ENCODE measurements at regions not wholly inside any gene's neighbourhood (a gene's known extent, or its start where the extent isn't known, plus 50 kb on each side); places are given as distances from the start of the nearest gene placed in this dataset.

DNA sequence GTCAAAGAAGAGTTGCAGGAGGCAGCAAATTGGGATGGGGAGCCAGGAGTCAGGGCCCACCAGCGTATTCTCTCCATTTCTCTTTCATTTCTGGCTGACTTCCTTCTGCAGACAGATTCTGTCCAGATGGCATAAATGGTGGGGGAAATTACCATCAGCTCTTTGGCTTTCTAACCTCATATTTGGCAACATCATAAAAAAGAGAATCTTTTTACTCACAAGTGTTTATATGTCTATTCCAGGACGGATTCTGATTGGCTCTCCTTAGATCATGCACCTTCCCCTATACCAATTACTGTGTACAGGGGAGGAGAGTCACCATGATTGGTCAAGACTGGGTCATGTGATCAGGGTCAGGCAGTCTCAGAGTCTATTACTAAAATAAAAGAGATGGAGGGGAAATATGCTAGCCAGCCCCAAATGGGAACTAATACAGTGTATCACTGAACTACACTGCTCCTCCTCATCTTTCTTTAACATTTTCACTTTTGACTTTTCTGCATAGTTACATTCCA, 537.1 kb upstream of the EEF2KMT start:
- Histone ChIP-seq H3K14ac (replicated peaks; ENCODE audit: low read depth, low read length) (no peak overlapping the region), H4K8ac (ENCODE audit: low read depth in 2 of 2, low read length in 2 of 2) (no peak overlapping the region), H4K5ac (ENCODE audit: low read depth, low read length) (no peak overlapping the region), H2BK20ac (ENCODE audit: low read depth, low read length) (no peak overlapping the region), H3K4me1 (ENCODE audit: control insufficient read depth, insufficient read depth, low read length) (no peaks in the 10 kb centered on the region), H4K20me1 (ENCODE audit: insufficient read depth, low read length) (no peaks in the 10 kb centered on the region), H3K4me2 (ENCODE audit: low read depth, low read length) (no peak overlapping the region), H3K9ac (ENCODE audit: low read depth, low read length) (no peak overlapping the region), H3K36me3 (ENCODE audit: control insufficient read depth, insufficient read depth, low read length) (no peaks in the 10 kb centered on the region), H3K23ac (ENCODE audit: low read depth, low read length) (no peak overlapping the region), H4K91ac (ENCODE audit: insufficient read depth, low read depth, low read length) (no peak overlapping the region), H3K18ac (ENCODE audit: low read depth, low read length) (no peak overlapping the region), H3K27me3 (ENCODE audit: control insufficient read depth, insufficient read depth, low read length) (no peaks in the 10 kb centered on the region), H3K27ac (ENCODE audit: insufficient read depth, low read length) (no peak overlapping the region), H2AK5ac (ENCODE audit: low read depth, low read length) (no peak overlapping the region), H2AFZ (replicated peaks; ENCODE audit: low read length, poor library complexity) (no peak overlapping the region), H2BK15ac (ENCODE audit: low read depth, low read length) (no peak overlapping the region), H2BK5ac (ENCODE audit: low read depth, low read length, poor library complexity, severe bottlenecking) (no peak overlapping the region), H3K9me3 (ENCODE audit: control insufficient read depth, insufficient read depth, low read length) (peaks cover 13% of the 10 kb centered on the region), H3K56ac (ENCODE audit: extremely low read depth, insufficient read depth, low read length) (no peak overlapping the region), H3K79me1 (ENCODE audit: low read depth in 1 of 2, low read length in 2 of 2) (no peaks in the 10 kb centered on the region), H3K9me1 (ENCODE audit: insufficient read depth, low read length) (no peaks in the 10 kb centered on the region), H3K4me3 (ENCODE audit: insufficient read depth, low read depth, low read length) (no peak overlapping the region), H3K4ac (ENCODE audit: low read depth, low read length) (no peak overlapping the region), H2AK9ac (replicated peaks; ENCODE audit: low read depth, low read length, poor library complexity) (no peak overlapping the region), H2BK120ac (ENCODE audit: low read depth, low read length) (no peak overlapping the region)
- ATAC-seq (ENCODE audit: low read depth) (no peak), DNase-seq (no peak)
- POLR2A ChIA-PET (ENCODE audit: unreplicated experiment), result no interaction called here
- WGBS, 2 experiments (ENCODE audit: extremely low coverage in 2 of 2, insufficient read length in 1 of 2), result no CpG with 5 or more reads among the region's 2 CpGs
- in situ Hi-C loops (cut with MboI; ENCODE audit: low sequenced_read_pairs), result no loop called here
- dilution Hi-C loops (cut with HindIII; ENCODE audit: low sequenced_read_pairs, unreplicated experiment), result no loop called here
- no TSS peak for BruUV-seq (replicated peaks)
- no peak for TF ChIP-seq SMC3 (IDR thresholded peaks at IDR 0.05; ENCODE audit: low read depth, low read length)
- no peak for TF ChIP-seq CHD1 (IDR thresholded peaks at IDR 0.05; ENCODE audit: low read depth, low read length)
- no peak for TF ChIP-seq MAZ (IDR thresholded peaks at IDR 0.05; ENCODE audit: borderline replicate concordance, low read depth, low read length)
- TF ChIP-seq MXI1 (IDR thresholded peaks at IDR 0.05; ENCODE audit: borderline replicate concordance, low read depth, low read length), result no peak
- TF ChIP-seq POLR2A (IDR thresholded peaks at IDR 0.05; ENCODE audit: low read depth, low read length), result no peak
- TF ChIP-seq, protein P1, sequence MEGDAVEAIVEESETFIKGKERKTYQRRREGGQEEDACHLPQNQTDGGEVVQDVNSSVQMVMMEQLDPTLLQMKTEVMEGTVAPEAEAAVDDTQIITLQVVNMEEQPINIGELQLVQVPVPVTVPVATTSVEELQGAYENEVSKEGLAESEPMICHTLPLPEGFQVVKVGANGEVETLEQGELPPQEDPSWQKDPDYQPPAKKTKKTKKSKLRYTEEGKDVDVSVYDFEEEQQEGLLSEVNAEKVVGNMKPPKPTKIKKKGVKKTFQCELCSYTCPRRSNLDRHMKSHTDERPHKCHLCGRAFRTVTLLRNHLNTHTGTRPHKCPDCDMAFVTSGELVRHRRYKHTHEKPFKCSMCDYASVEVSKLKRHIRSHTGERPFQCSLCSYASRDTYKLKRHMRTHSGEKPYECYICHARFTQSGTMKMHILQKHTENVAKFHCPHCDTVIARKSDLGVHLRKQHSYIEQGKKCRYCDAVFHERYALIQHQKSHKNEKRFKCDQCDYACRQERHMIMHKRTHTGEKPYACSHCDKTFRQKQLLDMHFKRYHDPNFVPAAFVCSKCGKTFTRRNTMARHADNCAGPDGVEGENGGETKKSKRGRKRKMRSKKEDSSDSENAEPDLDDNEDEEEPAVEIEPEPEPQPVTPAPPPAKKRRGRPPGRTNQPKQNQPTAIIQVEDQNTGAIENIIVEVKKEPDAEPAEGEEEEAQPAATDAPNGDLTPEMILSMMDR (conservative IDR thresholded peaks at IDR 0.05; ENCODE audit: low read depth, low read length), result no peak
- no peak for TF ChIP-seq RAD21 (IDR thresholded peaks at IDR 0.05; ENCODE audit: low read length)
- no peak for TF ChIP-seq BHLHE40 (IDR thresholded peaks at IDR 0.05; ENCODE audit: low read depth, low read length)
- TF ChIP-seq, protein P2, sequence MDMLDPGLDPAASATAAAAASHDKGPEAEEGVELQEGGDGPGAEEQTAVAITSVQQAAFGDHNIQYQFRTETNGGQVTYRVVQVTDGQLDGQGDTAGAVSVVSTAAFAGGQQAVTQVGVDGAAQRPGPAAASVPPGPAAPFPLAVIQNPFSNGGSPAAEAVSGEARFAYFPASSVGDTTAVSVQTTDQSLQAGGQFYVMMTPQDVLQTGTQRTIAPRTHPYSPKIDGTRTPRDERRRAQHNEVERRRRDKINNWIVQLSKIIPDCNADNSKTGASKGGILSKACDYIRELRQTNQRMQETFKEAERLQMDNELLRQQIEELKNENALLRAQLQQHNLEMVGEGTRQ (IDR thresholded peaks at IDR 0.05; ENCODE audit: low read depth, low read length), result no peak
- TF ChIP-seq RFX5 (IDR thresholded peaks at IDR 0.05; ENCODE audit: low read depth, low read length), result no peak
- no peak for TF ChIP-seq FOS (IDR thresholded peaks at IDR 0.05; ENCODE audit: low read depth, low read length)
- TF ChIP-seq CEBPB (IDR thresholded peaks at IDR 0.05; ENCODE audit: low read depth, low read length), result no peak
- TF ChIP-seq RCOR1 (IDR thresholded peaks at IDR 0.05; ENCODE audit: insufficient replicate concordance, low read length), result no peak
- TF ChIP-seq MAFK (IDR thresholded peaks at IDR 0.05; ENCODE audit: low read depth, low read length), result no peak
- no peak for TF ChIP-seq NFE2L2 (IDR thresholded peaks at IDR 0.05; ENCODE audit: low read depth, low read length)
- TF ChIP-seq, protein P3, sequence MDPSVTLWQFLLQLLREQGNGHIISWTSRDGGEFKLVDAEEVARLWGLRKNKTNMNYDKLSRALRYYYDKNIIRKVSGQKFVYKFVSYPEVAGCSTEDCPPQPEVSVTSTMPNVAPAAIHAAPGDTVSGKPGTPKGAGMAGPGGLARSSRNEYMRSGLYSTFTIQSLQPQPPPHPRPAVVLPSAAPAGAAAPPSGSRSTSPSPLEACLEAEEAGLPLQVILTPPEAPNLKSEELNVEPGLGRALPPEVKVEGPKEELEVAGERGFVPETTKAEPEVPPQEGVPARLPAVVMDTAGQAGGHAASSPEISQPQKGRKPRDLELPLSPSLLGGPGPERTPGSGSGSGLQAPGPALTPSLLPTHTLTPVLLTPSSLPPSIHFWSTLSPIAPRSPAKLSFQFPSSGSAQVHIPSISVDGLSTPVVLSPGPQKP (IDR thresholded peaks at IDR 0.05; ENCODE audit: borderline replicate concordance, low read depth, low read length), result no peak
- intact Hi-C loops (cut with micrococcal nuclease), result no loop called here
- CTCF ChIA-PET, result no interaction called here
